GM23248 (cell line): ENCODE measurements at regions not wholly inside any gene's neighbourhood (a gene's known extent, or its start where the extent isn't known, plus 50 kb on each side); places are given as distances from the start of the nearest gene placed in this dataset.

Experiments used
- EZH2 ChIP-seq: fragments of 200-600 bp; sonication (generic); IDR thresholded peaks from 2 replicates; pipeline ENCODE4 v1.6.1; 2018; ENCODE audit warnings: antibody characterized with exemption, mild to moderate bottlenecking; ENCODE audit not compliant: insufficient read depth, poor library complexity, severe bottlenecking
- EZH2phosphoT487 ChIP-seq: fragments of 200-600 bp; sonication (generic); IDR thresholded peaks from 2 replicates; pipeline ENCODE4 v1.6.1; 2018; ENCODE audit warnings: antibody characterized with exemption, moderate library complexity, mild to moderate bottlenecking, low read depth; ENCODE audit not compliant: insufficient read depth

- TF ChIP-seq EZH2phosphoT487, result no peak
- no peak for TF ChIP-seq EZH2
These were observed 414.9 kb downstream of the KIF16B start for GRCh38 chr20:16158090-16158975.
